ENCODE measurements at regions not wholly inside any gene's neighbourhood (a gene's known extent, or its start where the extent isn't known, plus 50 kb on each side); places are given as distances from the start of the nearest gene placed in this dataset.

DNA sequence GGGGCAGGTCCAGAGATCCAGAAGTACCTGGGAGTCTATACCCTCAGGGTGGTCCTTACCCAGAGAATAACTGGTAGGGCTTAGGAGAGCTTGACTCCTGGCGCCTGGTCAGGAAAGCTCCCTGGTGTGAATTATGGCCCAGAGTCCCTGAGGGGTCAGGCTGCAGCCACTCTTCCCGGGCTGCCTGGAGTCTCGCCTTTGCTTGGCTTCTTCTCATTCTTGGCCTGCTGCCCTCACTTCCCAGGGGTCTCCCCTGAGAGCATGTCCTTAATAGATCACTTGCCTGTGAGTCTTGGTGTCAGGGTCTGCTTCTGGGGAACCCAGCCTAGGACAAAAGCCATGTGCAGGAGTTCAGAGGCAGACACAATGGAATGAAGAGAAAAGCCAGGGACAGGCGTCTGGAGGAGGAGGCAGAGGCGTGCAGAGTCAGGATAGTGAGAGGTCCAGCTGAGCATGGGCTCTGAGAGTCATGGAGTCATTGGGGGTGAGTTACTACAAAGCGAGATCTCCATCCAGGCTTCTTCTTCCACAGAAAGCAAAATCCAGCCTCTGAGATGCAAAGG, 212.3 kb downstream of the TFAP2C start:
- no peak for DNase-seq

DNA sequence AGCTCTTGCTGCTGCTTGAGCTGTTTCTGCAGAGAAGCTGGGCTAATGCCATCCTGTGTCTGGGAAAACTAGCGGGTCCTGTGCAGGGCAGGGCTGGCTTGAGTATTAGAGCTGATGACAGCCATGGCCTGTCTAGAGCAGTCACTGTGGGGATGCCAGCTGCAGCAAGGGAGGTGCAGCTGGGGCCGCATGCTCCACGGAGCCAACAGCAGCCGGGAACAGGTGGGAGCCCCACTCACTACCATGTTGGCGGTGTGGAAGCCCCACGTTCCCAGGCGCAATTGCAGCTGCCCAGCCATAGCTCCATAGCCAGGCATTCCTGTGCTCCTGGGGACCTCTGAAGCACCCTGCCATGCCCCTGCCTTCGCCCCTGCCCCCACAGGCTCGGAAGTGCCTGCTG, 212.9 kb downstream of the TFAP2C start:
- no peak for DNase-seq

DNA sequence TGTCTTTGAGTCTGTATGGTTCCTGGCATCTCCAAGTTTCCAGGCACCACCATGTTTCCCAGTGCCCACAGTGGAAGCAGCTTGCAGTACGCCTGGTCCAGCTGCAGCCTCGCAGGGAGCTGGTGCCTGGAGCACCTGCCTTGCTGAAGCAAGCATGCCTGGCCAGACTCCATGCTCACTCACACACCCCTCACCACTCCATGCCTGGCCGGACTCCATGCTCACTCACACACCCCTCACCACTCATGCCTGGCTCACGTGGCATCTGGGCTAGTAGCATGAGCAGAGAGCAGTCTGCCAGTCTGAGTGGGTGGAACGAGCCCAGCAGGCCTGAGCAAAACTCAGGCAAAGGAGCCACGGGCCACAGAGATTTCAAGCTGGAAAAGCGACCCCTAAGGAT, 214.3 kb downstream of the TFAP2C start:
- no peak for DNase-seq

DNA sequence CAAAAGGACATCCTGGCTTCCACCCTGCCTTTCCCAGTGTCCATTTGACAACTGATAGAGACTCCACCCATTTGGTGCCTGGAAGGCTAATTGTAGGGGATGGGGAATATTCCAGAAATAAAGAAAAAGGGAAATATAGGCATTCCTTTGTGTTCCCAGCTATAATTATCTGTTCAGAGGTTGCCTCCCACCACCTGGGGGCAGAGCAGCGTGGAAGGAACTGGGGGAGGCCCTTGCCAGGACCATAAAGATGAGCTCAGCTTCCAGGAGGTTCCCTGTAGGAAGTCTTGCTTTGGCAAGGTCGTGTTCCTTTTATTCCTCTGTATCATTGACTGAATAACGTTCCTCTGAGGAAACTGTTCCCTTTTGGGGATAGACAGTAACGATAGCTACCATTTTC, 214.7 kb downstream of the TFAP2C start:
- DNase-seq, result no peak

DNA sequence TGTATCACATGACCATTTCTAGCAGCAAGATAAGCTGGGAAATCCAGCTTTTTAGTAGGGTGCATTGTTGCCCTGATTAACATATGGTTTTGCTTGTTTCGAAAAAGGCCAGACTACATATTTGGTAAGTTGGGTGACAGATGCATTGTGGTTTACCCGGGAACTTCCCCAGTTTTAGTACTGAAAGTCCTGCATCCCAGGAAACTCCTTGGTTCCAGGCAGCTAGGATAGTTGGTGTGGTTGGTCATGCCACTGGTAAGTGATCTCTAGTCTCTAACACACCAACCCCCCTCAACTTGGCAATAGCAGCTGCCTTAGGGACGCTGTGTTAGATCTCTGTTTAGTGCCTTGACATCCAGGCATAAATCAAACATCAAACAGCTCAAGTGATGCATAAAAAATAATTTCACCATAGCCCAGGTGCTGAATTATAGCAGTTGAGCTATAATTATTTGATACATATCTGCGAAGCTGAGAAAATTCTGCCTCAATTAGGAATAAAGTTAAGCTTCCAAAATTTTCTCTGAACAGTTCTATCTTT, 216.5 kb downstream of the TFAP2C start:
- no peak for DNase-seq

DNA sequence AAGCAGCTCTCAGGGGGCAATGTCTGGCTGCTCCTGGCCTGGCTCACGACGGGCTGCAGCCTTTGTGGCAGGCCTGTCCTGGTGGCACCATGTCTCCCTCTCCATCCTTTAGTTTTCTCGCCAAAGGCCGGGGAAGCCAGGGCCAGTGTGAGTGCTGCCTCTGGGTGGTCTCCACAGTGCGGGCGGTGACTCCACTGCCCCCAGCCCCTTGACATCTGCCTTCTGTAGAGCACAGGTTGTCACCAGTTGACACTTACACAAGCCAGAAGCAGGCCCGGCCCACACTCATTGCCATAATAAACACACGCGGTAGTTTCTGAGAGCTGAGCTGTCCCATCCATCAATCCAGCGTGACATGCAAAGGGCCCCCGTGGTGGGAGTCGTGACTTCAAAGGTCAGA, 219.5 kb downstream of the TFAP2C start:
- DNase-seq, result no peak

DNA sequence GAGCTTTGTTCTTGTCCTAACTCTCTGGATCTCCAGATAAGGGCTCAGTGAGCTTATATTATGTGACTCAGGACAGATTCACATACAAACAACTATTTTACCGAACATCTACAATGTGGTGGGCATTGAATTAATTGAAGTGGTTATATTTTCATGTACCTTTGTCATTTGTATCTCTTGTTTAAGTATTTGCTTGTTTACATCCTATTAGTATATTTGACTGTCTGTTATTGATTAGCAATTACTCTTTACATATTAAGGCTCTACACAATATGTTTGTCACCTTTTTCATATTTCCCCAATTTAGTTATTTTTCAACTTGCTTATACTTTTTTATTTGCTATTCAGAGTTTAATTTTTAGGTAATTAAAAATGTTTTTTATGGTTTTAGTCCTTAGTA, 222.4 kb downstream of the TFAP2C start:
- no peak for DNase-seq

DNA sequence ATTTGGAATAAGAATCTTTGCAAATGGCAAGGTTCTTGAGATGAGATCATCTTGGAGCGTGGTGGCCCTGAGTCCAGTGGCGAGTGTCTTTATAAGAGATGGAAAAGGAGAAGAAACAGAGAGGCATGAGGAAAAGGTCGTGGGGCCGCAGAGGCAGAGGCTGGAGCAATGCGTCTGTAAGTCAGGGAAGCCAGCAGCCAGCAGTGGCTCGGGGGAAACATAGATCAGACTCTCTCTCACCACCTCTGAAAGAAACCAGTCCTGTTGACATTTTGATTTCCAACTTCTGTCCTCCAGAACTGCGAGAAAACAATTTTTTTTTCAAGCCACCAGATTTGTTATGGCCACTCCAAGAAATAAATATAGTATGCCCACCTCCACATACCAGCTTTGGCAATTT, 226.6 kb downstream of the TFAP2C start:
- no peak for DNase-seq

DNA sequence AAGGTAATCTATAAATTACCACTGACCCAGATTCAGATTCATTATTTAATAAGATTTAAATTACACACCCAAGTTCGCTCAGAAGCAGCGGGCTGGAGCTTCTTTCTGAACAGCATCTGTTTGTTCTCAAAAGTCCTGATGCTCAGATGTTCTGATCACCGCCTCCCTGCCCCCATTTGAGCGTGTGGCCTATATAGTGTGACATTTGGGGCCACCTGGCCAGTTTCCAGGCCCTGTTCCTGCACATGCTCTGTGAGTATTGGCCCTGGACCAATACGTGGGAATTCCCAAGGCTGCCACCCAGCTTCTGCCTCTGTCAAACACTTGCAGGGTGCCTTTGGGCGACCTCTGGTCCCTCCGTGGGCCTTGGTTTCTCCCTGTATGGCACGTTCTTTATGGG, 228.8 kb downstream of the TFAP2C start:
- DNase-seq, result no peak

DNA sequence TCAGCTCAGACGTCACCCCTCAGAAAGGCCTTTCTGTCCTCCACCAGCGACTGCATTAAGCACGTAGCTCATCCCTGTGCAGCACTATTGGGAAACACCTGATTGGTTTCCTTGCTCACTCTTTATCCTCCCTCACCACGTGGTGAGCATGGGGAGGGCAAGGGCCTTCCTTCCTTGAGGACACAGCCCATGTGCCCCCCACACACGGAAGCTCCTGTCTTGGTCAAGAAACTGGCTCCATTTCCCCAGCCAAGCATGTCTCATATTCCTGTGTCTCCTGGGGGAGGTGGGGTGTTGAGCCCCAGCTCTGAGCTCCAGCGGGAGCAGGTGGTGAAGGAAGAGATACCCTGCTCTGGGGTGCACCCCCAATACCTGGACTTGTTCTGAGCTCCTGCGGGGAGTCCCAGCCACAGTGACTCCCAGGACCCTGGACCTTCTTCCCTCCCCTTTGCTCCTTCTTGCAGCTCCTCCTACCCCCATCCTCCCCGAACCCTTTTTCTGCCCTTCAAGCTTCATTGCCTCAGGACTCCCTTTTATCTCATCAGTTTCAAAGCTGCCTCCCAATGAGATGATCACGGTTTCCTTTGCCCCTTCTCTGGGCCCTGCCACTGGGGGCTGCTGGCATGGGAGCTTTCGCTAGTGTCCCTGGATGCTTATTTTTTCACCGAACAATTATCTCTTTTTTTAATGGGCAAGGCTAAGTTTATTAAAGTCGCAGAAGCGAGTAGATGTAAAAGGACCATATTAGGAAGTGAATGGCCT, 230.1 kb downstream of the TFAP2C start:
- DNase-seq, result no peak

DNA sequence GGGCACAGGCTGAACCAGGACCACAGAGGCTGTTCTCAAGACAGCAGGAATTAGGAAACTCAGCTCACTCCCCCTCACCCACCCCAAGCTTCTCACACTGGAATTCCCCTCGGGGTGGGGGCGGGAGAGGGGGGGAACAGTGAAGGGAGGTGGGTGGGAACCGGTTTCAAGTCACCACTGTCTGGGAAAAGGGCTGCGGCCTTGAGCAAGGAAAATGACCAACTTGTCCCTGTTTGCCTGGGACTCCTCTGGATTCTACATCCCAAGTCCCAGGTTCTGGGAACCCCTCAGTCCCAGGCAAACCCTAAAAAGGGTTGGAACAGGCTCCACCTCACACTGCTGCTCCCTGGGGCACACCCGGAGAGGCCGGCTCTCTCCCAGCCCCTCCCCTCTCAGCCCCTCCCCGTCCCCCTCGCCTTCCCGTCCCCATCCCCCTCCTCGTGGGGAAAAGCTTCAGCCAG, 230.7 kb downstream of the TFAP2C start:
- no peak for DNase-seq

DNA sequence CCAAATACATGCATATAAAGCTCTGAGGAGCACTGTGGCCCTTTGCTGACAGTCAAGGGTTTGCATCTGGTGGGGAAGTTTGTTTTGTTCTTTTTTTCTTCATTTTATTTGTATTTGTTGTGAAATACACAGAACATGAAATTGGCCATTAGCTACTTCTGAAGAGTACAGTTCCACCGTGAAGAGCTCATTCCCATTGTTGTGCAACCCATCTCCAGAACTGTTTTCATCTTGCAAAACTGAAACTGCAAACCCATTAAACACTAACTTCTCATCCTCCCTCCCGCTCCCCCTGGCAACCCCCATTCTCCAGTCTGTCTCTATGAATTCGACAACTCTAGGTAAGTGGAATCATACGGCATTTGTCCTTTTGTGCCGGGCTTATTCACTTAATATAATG, 231.3 kb downstream of the TFAP2C start:
- DNase-seq, result no peak

DNA sequence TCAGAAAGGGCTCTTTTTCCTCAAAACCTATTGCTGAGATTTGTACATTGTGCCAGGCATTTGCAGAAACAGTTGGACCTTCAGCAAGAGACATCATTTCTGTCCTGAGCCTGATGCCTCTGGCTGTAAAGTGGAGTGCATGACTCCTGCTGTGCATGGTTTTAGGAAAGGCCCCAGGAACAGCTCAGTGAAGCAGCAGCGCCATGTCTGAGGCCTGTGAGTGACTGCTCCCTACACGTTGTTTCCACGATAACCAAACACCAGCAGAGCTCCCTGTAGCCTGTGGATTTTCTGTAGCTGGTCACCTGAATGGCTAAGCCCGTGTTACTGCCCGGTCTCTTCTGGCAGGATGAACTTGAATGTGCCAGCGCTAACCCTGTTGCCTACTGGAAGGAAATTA, 232.5 kb downstream of the TFAP2C start:
- DNase-seq, result no peak

DNA sequence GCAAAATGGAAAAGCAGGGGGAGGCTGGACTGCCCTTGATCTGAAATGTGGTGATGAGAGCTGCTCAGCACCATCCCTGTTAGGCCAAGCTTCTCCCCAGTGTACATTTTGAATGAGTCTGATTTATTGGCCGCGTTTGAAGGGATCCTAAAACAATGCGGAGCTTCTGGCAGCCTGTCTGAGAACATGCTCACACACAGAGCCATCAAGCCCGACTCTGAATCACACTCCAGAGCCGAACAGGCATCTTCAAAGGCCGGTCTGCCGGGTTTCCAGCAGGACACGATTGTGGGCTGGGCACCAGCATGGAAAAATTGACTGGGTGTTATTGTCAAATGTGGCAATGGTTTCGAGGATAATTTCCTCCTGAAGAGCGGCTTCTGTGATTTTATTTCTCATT, 235.9 kb downstream of the TFAP2C start:
- no peak for DNase-seq

DNA sequence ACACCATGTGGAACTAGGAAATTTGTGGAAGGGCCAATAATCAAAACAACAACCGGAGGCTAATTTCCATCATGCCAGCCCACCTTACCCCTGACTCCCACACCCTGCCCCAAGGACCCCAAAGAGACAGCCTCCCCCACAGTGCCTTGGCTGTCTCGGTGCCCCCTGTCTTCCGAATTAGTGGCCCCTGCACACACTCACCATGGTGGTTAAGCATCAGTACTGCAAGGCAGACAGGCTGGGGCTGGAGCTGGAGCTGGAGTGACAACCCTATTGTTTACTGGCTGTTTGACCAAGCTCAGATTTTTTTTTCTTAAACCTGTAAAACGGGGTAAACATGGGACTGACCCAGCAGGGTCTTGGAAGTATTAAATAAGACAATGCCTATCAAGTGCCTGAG, 238.0 kb downstream of the TFAP2C start:
- no peak for DNase-seq

DNA sequence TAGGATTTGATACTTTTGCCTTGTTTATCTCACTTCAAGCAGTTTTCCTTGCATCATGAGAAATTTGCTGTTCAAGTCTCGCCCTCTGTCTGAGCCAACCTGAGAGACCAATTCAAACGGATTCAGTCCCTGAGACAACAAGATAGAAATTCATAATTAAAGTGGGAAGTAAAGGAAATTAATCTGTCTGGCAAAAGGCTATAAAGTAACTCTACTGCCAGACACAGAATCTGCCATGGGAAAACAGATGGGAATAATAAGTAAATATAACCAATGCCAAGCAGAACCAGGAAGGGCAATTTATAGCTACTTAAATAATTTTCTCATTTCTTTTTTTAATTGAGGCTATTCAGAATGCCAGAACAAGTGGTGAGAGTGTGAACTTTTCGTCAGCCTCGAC, 239.6 kb downstream of the TFAP2C start:
- no peak for DNase-seq

DNA sequence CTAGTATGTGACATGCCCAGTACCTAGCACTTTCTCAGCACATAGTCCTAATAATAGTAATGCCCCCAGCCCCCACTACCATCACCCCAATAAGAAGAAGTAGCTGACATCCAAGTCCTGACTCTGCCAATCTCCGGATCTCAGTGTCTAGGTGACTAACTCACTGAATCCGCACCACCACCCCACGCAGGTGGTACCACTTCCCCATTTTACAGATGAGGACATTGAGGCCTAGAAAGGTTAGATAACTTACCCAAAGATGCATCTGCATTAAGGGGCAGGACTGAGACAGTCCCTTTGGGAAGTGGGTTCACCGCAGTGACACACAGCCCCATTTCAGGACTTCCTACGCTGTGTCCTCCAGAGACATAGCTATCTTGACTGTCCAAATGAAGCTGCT, 241.2 kb downstream of the TFAP2C start:
- DNase-seq, result no peak

DNA sequence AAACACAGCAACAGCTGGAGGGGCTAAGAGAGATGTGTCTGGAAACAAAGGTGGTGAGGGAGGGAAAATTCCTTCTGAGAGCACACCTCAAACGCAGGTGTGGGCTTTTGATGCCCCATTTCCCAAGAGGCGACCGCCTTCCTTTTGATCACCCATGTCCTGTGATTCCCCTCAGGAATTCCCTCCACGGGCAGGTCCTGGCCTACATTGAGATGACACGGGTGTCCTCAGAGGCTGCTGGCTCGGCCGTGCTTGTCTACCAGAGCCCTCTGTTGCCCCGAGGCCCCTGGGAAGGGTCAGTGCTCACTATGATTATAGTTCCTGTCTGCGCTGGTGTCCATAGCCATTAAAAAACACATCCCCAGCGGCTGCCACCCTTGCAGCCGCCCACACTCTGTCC, 242.6 kb downstream of the TFAP2C start:
- no peak for DNase-seq

DNA sequence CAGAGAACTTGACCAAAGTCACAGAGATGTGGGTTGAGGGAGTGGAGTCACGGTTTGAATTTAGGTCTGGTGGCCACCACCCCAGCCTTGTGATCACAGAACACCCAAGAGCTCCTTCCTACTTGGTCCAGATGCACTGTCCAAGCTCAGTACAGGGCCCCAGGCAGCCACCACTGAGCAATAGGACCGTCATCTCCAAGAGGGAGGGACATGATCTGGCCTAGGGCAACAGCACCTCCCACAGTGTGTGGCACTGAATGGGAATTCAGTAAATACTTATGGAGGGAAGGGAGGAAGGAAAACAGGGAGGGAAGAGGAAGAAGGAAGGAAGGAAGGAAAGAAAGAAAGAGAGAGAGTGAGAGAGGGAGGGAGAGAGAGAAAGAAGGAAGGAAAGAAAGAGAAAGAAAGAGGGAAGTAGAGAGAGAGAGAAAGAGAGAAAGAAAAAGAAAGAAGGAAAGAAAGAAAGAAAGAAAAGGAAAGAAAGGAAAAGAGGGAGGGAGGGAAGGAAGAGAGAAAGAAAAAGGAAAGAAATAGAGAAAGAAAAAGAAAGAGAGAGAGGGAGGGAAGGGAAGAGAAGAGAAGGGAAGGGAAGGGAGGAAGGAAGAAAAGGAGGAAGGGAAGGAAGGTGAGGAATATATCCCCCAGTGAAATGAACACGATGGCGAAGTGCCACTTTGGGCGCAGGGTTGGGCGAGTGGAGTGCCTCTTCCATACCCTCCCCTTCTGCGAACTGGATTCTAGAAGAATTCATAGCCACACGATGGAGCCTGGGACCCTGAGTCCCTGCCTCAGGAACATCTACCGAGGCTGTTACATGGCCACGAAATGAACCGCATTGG, 243.7 kb downstream of the TFAP2C start:
- no peak for DNase-seq

DNA sequence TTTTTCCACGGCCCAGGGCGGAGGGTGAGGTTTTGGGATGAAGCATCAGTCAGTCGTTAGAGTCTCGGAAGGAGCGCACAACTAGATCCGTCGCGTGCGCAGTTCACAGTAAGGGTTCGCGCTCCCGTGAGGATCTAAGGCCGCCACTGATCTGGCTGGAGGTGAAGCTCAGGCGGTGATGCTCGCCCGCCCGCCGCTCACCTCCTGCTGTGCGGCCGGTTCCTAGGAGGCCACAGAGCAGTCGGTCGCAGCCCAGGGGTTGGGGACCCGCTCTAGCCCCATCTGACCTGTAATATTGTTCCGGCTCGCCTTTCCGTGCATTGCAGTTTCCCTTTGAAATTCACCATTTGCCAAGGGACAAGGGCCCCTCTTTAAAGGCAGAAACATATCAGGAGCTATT, 244.7 kb downstream of the TFAP2C start:
- DNase-seq, result no peak

DNA sequence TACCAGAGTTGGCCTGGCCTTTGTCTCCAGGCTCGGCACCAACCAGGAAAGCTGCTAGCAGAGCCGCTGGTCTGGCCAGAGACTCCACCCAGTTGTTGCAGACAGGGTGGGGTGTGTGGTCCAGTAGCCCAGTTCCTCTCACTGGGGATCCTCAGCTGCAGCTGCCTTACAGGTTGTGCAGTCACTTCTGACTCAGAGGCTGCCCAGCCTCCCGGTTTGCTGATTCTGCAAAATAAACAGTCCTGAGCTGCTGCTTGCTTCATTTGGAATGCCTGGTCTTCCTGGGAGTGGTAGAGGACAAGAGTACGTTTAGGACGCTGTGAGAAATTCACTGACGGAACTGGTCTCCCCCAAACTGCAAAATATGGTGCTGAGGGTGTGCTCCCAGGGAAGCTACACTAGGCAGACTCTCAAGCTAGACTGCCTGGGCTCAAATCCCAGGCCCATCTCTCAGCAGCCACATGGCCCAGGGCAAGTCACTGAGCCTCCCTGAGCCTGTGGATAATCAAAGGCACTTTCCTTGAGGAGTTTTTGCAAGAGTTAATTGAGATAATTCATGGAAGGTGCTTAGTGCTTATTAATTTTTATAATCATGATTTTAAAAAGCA, 246.1 kb downstream of the TFAP2C start:
- no peak for DNase-seq

DNA sequence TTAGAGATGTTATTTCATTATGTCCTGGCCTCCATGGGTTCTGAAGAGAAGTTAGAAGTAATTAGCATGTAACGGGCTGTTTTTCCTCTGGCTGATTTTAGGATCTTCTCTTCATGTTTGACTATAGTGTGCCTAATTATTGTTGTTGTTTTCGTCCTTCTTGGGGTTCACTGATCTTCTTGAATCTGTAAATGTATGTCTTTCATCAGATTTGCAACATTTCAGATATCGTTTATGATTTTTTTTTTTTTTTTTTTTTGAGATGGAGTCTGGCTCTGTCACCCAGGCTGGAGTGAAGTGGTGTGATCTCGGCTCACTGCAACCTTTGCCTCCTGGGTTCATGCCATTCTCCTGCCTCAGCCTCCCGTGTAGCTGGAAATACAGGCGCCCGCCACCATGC, 246.7 kb downstream of the TFAP2C start:
- DNase-seq, result no peak

DNA sequence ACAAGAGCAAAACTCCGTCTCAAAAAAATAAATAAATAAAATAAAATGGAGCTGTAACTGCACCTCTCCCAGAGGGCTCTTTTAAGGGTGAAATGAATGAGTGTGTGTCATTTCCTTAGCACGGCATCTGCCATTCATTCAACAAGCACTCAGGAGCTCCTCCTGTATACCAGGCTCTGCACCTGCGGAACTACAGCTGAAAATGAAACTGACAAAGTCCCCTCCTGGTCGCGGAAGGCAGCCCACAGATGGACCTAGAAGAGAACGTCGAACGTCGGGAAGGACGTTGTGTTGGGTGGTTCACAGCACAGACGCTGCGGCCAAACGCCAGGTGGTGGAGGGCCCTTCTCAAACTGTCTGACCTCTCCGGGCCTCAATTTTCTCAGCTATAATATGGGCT, 256.4 kb downstream of the TFAP2C start:
- no peak for DNase-seq
